ENCODE measurements at regions not wholly inside any gene's neighbourhood (a gene's known extent, or its start where the extent isn't known, plus 50 kb on each side); places are given as distances from the start of the nearest gene placed in this dataset.

DNA sequence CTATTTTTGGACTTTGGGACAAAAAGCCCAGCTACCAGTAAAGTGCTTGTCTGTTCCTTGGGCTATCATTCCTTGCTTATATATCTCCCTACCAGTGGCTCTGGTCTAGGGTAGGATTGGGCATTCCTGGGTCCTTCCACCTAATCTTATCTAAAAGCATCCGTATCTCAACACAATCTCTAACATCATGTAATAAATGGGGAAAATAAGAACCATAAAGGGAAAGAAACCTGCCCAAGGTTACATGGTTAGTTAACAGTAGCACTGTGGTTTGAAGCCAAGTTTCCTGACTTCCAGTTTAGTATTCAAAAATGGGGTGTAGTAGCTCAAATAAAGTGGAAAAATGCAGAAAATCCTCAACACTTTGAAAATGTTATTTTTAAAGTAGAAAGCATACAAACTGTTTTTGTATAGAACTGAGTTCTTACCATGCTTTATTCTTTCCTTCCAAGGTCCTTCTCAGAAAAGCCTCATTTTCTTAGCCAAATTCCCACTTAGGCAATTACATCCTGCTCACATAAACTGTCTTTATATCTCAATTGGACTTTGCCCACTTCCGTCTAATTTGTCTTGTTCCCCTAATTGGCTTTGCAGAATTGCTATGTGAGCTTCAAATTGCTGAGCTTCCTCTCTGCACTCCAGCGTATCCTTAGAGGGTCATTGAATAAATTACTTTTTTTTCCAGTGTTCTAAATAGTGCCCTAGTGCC lies 273.1 kb upstream of the UBE2E3 start:
- TF ChIP-seq, protein P1, sequence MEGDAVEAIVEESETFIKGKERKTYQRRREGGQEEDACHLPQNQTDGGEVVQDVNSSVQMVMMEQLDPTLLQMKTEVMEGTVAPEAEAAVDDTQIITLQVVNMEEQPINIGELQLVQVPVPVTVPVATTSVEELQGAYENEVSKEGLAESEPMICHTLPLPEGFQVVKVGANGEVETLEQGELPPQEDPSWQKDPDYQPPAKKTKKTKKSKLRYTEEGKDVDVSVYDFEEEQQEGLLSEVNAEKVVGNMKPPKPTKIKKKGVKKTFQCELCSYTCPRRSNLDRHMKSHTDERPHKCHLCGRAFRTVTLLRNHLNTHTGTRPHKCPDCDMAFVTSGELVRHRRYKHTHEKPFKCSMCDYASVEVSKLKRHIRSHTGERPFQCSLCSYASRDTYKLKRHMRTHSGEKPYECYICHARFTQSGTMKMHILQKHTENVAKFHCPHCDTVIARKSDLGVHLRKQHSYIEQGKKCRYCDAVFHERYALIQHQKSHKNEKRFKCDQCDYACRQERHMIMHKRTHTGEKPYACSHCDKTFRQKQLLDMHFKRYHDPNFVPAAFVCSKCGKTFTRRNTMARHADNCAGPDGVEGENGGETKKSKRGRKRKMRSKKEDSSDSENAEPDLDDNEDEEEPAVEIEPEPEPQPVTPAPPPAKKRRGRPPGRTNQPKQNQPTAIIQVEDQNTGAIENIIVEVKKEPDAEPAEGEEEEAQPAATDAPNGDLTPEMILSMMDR (IDR thresholded peaks at IDR 0.05; ENCODE audit: insufficient read depth, low read length, poor library complexity, severe bottlenecking): no peak
- no peak for TF ChIP-seq EZH2phosphoT487 (conservative IDR thresholded peaks at IDR 0.05; ENCODE audit: low read length)

All from SU-DHL-6 (cell line).